ENCODE measurements at regions not wholly inside any gene's neighbourhood (a gene's known extent, or its start where the extent isn't known, plus 50 kb on each side); places are given as distances from the start of the nearest gene placed in this dataset.

GRCh38 chr11:32309530-32310213 is 125.7 kb downstream of the WT1 start:
- in situ Hi-C loops (cut with HindIII; ENCODE audit: low pct_ligation_motif_present, low pct_unique_long_range_greater_than_20kb, low sequenced_read_pairs): no loop called here
- no peak for DNase-seq

- in situ Hi-C loops (cut with HindIII; ENCODE audit: low pct_ligation_motif_present, low pct_unique_long_range_greater_than_20kb, low sequenced_read_pairs): no loop called here
- no peak for DNase-seq
Measured at GRCh38 chr11:32310214-32310601, 125.1 kb downstream of the WT1 start.

DNA sequence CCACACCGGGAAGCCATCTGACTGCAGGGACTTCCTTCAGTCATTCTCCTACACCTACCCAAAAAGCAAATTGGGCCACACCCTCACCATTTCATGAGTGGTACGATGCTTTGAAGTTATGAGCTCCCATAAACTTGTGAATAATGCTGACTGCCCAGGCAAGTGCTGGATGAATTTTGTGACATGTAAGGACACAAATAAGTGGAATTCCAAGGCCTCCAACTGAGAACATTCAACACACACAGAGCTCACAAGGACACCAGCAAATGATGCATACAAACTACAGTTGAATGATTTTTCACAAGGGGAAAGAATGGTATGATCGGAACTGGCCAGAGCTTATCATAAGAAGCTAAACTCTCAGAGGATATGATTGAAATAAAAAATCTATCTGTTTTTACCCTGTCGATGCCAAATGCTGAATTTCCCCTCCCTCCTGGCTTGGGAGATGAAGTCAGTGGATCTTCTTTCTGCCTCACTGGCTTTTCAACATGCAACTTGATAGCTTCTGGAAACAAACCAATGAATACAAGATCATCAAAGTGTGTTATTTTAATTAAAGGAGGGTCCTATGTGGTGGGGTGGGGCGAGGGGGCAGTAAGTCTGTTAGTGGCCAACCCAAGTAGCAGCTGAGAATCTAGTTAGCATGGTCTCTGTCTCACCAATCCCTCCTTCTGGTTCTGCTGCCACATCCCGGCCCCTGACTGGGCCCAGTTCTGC is 123.8 kb downstream of the WT1 start:
- in situ Hi-C loops (cut with HindIII; ENCODE audit: low pct_ligation_motif_present, low pct_unique_long_range_greater_than_20kb, low sequenced_read_pairs): no loop called here
- DNase-seq: no peak

DNA sequence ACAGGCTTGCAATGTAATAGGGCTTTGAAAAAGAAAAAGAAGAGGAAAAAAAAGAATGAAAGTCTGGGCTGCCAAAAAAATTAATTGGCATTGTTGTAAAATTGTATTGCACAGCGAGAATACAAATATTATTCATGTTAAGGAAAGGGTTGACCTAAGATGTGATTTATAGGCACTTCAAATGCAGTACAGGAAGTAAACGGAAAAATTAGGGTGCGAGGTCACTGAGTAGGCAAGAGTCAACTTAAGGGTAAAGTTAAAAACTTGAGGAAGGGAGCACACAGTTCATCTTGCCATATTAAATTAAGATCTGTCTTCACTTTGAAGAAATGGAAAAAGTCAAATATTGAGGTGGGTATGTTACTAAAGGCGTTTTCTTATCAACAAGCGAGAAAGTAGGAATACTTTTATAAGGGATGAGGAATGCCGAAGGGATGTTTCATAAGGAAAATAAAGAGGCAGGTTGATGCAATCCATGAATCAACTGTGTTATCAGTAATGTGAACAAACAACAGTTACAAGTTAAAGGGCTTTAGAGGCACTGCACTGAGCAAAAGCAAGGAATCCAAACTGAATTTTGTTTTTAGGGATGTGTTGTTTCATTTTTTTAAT is 123.0 kb downstream of the WT1 start:
- in situ Hi-C loops (cut with HindIII; ENCODE audit: low pct_ligation_motif_present, low pct_unique_long_range_greater_than_20kb, low sequenced_read_pairs): no loop called here

DNA sequence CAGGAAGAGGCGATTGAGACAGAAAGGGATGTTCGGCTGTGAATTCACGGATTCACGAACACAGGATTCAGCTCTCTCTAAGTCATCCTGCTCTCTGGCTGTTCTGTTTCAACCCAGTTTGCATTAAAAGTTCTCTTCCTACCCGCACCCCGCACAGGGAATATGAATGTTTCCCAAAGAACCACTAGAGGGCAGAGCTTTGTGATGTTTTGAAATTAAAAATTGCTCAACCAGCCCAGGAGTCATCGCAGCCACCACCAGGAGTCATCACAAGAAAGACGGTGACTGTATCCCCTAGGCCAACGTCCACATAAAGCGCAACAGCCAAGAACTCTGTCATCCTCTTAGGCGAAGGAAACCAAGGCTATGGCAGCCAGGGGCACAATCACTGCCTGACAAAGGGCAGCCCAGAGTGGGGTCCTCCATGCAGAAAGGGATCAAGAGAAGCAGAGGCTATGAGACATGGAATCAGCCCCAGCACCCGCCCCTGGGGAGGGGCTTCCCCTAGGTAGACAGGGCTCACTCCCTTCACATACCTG is 122.4 kb downstream of the WT1 start:
- DNase-seq: peak; percentile 63
- in situ Hi-C loops (cut with HindIII; ENCODE audit: low pct_ligation_motif_present, low pct_unique_long_range_greater_than_20kb, low sequenced_read_pairs): no loop called here

More for the DNA sequence above, 123.0 kb downstream of the WT1 start:
- no peak for DNase-seq

- in situ Hi-C loops (cut with HindIII; ENCODE audit: low pct_ligation_motif_present, low pct_unique_long_range_greater_than_20kb, low sequenced_read_pairs): no loop called here
- DNase-seq: no peak
Measured at GRCh38 chr11:32313477-32313876, 121.9 kb downstream of the WT1 start.

GRCh38 chr11:32315121-32315520 is 120.2 kb downstream of the WT1 start:
- in situ Hi-C loops (cut with HindIII; ENCODE audit: low pct_ligation_motif_present, low pct_unique_long_range_greater_than_20kb, low sequenced_read_pairs): no loop called here
- no peak for DNase-seq

DNA sequence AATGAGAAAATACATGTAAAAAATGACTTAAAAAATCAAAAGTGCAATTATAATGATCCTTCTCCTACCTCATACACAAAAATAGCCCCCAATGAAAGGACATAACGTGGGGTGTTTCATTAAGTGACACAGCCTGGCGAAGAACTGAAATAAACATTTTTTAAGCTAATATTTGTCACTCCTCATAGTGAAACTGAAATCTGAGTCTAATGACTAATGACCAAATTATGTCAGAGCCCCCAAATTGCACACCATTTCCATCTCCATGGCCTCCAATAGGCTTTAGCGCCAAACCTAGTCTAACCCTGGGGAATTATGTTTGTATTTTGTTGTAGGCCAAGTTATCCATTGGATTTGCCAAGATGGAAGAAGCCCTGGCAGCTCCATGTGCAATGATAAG is 119.1 kb downstream of the WT1 start:
- no peak for DNase-seq
- in situ Hi-C loops (cut with HindIII; ENCODE audit: low pct_ligation_motif_present, low pct_unique_long_range_greater_than_20kb, low sequenced_read_pairs): no loop called here

DNA sequence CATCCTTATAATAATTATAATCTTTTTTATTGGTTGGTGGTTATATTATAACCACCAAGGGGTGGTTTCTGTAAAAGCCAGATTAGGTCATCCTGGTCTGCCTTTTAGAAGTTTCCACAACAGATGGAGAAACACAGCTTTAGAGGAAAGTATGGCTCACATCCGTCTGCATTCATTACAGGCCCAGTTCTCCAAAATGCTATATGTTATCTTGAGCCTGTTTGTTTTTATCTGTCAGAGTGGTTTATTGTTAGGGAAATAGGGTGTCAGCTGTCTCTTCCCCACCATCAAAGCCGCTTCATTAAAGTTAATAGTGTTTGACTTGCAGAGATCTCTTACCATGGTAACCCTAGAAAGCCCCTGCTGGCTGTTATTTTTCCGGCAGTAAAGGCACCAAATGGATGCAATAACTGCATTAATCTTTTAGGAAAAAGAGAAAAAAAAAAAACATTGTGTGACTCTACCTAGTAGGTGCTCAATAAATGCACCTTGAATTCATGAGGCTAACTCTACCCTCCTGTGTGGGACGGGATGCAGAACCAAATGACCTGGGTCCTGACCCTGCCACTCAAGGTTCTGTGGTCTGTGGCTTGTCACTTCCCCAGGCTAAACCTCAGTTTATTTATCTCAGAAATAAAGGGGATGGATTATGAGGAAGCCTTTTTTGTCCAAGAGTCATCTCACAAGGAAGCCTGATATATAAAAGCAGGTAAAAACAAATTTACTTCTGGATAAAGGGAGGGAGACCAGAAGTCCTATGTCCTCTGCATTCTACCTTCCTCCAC is 118.3 kb downstream of the WT1 start:
- in situ Hi-C loops (cut with HindIII; ENCODE audit: low pct_ligation_motif_present, low pct_unique_long_range_greater_than_20kb, low sequenced_read_pairs): no loop called here
- no peak for DNase-seq

DNA sequence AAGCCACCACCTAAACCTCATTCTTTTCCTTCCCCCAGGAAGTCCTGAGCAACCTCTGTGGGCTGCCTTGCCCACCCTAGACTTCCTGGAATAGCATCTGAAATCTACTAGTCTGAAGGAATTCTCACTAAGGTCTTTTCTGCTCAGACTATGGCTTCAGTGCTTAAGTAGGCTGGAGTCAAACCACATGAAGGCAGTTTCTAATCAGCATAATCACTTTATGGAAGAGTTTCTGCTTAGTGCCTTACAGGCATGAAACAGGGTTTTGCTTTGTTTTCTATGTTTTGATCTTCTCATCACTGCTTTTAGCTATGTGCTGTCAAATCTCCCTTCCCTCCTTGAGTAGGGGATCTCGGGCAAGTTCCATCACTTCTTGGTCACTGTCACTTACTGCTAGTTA is 117.7 kb downstream of the WT1 start:
- in situ Hi-C loops (cut with HindIII; ENCODE audit: low pct_ligation_motif_present, low pct_unique_long_range_greater_than_20kb, low sequenced_read_pairs): no loop called here
- no peak for DNase-seq

DNA sequence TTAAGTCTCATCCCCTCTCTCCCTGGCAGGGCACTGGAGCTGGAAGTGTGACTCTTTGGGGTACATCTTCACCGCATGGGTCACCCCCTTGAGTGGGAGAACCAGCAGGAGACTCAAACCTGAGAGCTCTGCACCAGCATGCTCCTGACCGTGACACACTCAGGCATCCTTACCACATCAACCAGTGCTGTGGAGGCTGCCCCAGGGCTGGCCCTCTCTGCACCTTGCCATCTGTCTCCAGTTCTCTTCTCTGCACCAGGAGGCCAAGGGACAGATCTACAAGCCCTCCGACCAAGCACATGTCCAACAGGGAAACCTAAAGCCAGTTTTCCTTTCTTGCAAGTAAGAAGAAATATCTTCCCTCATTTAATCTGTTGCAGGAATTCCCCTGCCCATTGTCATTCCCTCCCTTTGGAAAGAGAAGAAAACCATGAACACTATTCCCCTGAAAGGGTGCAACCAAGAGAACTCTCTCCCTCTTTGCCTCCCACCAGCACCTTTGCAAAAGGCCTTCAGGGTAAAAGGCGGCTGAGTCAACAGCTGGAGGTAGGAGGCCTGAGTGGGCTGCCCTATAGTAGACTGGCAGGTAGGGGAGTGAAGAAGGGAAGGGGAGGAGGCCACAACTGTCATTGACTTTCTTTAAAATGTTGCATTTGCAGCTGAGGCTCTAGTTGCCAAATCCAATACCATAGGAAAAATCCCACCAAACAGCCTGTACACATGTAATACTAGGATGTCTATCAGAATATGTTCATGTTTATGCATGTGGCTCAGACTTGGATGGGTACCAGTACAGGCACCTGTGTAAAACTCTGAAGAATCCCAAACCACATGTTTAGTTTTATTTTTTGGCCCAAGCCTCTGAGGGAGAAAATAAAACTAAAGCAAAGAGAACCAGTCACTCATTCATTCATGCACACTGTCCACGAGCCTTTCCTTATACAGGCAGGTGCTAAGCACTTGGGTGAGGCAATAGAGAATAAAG is 117.0 kb downstream of the WT1 start:
- DNase-seq: no peak
- in situ Hi-C loops (cut with HindIII; ENCODE audit: low pct_ligation_motif_present, low pct_unique_long_range_greater_than_20kb, low sequenced_read_pairs): no loop called here

- in situ Hi-C loops (cut with HindIII; ENCODE audit: low pct_ligation_motif_present, low pct_unique_long_range_greater_than_20kb, low sequenced_read_pairs): no loop called here
- no peak for DNase-seq
Measured at GRCh38 chr11:32323814-32324130, 111.6 kb downstream of the WT1 start.

DNA sequence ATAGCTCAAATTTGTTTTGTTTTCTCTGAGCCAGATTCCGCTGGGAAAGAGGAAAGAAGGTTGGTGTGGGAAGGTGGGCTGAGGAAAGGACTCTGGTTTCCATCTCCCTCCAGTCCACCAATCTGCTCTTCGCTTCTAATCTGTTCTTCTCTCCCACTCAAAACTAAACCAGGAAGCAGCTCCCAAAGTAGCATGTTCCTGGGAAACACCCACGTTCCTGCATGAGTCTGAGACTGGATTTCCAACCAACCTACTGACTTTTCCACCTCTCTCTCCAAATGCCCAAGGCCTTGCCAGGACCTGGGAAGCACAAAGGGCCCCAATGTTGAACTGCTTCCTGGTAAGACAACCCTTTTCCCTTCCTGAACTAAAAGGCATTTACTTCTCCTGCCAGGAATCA is 110.2 kb downstream of the WT1 start:
- in situ Hi-C loops (cut with HindIII; ENCODE audit: low pct_ligation_motif_present, low pct_unique_long_range_greater_than_20kb, low sequenced_read_pairs): no loop called here
- DNase-seq: no peak

GRCh38 chr11:32325725-32326124 is 109.6 kb downstream of the WT1 start:
- in situ Hi-C loops (cut with HindIII; ENCODE audit: low pct_ligation_motif_present, low pct_unique_long_range_greater_than_20kb, low sequenced_read_pairs): no loop called here
- DNase-seq: no peak

- in situ Hi-C loops (cut with HindIII; ENCODE audit: low pct_ligation_motif_present, low pct_unique_long_range_greater_than_20kb, low sequenced_read_pairs): no loop called here
- DNase-seq: no peak
Measured at GRCh38 chr11:32326522-32326921, 108.8 kb downstream of the WT1 start.

DNA sequence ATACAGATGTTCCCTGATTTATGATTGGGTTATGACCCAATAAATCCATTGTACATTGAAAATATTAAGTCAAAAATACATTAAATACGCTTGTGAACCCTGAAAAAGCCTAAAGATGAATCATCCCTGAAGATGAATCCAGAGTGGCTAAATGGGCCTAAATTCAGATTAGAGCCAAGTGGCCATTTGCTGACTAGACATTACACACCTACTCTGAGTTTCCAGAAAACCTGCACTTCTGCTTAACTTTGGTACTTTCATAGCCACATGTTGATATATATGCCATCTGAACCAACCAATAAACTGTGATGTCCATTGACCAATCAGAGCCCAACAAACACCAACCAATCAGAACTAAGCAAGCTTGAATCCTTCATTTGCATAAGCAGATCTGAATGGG is 106.9 kb downstream of the WT1 start:
- no peak for DNase-seq
- in situ Hi-C loops (cut with HindIII; ENCODE audit: low pct_ligation_motif_present, low pct_unique_long_range_greater_than_20kb, low sequenced_read_pairs): no loop called here

DNA sequence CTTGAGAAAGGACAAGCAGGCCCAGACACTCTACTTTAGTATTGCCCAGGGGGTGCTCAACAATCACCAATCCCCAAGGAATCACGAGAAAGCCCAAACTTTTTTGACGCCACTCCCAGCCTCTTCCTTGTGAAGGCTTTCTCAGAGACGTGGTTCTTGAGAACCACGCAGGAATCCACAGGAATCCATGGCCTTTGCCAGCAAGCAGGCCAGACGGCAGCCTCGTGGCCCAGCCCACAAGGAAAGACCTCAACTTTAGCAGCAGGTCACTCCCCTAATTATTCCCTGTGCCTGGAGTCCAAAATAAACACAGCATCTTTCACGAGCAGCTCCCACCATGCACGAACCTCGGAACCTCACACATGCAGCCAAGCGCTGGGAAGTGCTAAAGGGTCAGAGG is 104.2 kb downstream of the WT1 start:
- no peak for DNase-seq
- in situ Hi-C loops (cut with HindIII; ENCODE audit: low pct_ligation_motif_present, low pct_unique_long_range_greater_than_20kb, low sequenced_read_pairs): no loop called here

DNA sequence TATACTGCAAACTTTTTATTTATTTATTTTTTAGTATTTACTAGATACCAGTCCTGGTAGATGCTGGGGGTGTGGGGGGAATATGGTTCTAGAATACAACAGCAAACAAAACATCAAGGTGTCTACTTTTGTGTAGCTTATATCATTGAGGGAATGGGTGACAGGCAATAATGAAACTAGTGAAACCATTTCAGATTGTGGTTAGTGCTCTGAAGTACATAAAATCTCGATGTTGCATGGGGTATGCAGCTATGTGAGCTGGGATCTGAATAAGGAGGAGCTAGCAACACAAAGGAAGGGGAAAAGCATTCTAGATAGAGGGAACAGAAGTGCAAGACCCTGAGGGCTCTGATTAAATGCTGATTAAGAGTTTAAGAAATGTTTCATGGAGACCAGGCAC is 103.5 kb downstream of the WT1 start:
- in situ Hi-C loops (cut with HindIII; ENCODE audit: low pct_ligation_motif_present, low pct_unique_long_range_greater_than_20kb, low sequenced_read_pairs): no loop called here
- DNase-seq: no peak
